ENCODE measurements at regions not wholly inside any gene's neighbourhood (a gene's known extent, or its start where the extent isn't known, plus 50 kb on each side); places are given as distances from the start of the nearest gene placed in this dataset.

DNA sequence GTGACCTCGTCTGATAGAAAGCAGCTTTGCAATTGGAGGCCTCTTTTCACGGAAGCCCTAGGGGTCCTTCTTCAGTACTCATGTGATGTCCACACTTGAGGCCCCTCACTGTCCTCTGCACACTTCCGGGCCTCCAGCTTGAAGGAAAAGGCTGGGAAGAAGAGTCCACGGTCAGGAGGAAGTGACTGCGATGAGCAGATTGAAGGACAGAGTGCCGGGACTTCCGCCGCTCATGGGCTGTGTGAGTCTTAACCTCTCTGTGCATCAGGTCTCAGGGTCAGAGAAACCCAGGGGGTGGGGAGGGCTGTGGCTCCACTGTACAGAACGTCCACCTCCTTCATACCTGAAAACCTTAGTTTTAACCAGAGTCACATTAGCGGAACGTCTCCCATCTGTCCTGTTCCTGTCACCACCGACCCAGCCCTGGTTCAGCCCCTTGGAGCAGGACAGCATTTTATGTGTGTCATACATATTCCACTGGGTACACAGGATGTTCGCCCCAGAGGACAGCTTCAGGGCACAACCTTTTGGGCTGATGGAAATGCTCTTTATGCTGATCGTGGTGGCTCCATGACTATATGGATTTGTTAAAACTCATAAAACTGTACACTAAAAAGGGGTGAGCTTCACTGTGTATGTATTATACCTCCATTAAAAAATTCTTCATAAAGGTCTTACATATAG, 51.0 kb upstream of the SORCS2 start:
- Histone ChIP-seq H3K36me3 (ENCODE audit: control insufficient read depth, insufficient read depth, low read length) (no peaks in the 10 kb centered on the region), H3K4me3 (ENCODE audit: low read depth, low read length) (no peak overlapping the region), H3K27me3 (ENCODE audit: control insufficient read depth, insufficient read depth, low read length) (peaks cover 19% of the 10 kb centered on the region)
- TF ChIP-seq, protein P1, sequence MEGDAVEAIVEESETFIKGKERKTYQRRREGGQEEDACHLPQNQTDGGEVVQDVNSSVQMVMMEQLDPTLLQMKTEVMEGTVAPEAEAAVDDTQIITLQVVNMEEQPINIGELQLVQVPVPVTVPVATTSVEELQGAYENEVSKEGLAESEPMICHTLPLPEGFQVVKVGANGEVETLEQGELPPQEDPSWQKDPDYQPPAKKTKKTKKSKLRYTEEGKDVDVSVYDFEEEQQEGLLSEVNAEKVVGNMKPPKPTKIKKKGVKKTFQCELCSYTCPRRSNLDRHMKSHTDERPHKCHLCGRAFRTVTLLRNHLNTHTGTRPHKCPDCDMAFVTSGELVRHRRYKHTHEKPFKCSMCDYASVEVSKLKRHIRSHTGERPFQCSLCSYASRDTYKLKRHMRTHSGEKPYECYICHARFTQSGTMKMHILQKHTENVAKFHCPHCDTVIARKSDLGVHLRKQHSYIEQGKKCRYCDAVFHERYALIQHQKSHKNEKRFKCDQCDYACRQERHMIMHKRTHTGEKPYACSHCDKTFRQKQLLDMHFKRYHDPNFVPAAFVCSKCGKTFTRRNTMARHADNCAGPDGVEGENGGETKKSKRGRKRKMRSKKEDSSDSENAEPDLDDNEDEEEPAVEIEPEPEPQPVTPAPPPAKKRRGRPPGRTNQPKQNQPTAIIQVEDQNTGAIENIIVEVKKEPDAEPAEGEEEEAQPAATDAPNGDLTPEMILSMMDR (IDR thresholded peaks at IDR 0.05; ENCODE audit: insufficient read depth, low read length, poor library complexity, severe bottlenecking), result no peak
- no peak for DNase-seq (ENCODE audit: low read depth)

DNA sequence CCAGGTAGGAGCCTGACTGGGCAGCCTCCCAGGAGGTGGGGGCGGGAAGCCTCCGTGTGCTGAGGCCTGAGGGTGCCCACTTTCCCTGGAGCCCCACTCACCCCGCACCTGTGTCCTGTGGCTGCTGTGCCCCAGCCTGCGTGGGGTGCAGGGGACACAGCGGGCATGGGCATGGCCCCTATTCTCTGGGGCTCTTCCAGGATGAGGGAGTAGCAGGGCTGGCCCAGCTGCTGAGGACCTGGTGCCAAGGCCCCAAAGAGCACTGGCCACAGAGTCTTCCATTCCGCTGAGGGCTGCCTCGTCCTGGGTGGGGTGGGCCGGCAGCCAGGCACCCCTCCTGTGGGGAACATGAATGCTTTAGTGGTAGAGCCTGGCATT, 51.7 kb upstream of the SORCS2 start:
- Histone ChIP-seq H3K4me3 (ENCODE audit: low read depth, low read length) (no peak overlapping the region), H3K27me3 (ENCODE audit: control insufficient read depth, insufficient read depth, low read length) (peaks cover 19% of the 10 kb centered on the region), H3K36me3 (ENCODE audit: control insufficient read depth, insufficient read depth, low read length) (no peaks in the 10 kb centered on the region)
- no peak for DNase-seq (ENCODE audit: low read depth)
- TF ChIP-seq, protein P1 (IDR thresholded peaks at IDR 0.05; ENCODE audit: insufficient read depth, low read length, poor library complexity, severe bottlenecking), result no peak

DNA sequence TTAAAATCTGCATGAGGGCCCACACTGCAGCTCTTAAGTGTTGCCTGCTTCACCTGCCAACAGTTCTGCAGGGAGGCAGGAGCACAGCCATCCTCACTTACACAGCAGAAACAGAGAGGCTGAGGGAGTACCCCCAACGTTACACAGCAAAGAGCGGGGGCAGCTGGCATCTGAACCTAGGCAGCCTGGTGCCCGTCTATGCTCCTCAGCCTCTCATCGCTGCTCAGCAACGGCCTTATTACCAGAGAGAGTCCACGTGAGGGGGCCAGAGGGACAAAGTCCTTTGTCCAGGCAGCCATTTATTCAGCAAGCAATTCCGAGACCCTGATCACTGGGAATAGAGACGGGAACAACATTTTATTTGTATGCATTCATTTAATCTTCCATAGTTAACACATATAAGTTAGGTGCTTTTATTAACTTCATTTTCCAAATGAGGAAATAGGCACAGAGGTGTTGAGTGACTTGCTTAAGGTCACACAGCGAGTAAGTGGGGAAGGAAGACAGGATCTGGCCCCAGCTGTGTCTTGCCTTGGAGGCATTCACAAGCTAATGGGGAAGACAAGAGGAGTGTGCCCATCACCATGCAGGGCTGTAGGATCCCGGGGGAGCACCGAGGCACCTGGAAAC, 52.2 kb upstream of the SORCS2 start:
- Histone ChIP-seq H3K27me3 (ENCODE audit: control insufficient read depth, insufficient read depth, low read length) (peaks cover 16% of the 10 kb centered on the region), H3K36me3 (ENCODE audit: control insufficient read depth, insufficient read depth, low read length) (no peaks in the 10 kb centered on the region), H3K4me3 (ENCODE audit: low read depth, low read length) (no peak overlapping the region)
- TF ChIP-seq, protein P1 (IDR thresholded peaks at IDR 0.05; ENCODE audit: insufficient read depth, low read length, poor library complexity, severe bottlenecking), result no peak
- DNase-seq (ENCODE audit: low read depth), result no peak

DNA sequence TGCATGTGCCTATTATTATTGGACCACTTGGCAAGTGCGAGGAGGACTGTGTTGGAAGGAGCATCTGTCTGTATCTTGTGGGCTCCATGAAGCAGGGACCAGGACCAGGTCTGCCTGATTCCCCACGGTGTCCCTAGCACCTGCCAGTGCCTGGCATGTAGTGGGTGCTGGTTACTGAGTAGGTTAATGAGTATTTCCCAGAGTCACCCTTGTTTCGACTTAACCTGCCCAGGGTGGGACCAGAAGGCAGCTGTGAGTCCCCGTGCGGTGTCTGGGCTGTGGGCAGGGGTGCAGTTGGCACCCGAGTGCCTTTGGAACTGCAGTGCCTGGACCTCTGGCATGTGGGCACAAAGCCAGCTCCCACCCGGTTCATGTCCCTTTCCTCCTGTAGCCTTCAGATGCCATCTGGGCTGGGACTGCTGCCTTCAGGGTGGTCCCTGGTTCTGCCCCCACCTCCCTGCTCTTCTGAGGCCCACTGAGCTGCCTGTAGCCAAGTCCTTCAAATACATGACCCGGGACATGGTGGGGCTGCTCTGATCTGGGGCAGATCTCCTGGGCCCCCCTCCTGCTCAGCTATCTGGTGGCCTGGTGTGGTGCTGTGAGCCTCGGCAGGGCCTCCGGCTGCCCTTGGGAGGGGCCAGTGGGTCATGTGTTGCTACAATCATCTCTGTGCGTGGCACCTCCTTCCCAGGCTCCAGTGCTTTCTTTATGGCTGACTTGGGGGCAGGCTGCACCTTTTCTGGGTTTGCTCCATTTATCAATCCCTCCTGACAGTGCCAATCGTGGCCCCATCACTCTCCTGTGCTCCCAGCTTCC, 53.0 kb upstream of the SORCS2 start:
- no peak for DNase-seq (ENCODE audit: low read depth)
- H3K4me3 ChIP-seq (ENCODE audit: low read depth, low read length), result no peak overlapping the region
- H3K36me3 ChIP-seq (ENCODE audit: control insufficient read depth, insufficient read depth, low read length), result no peaks in the 10 kb centered on the region
- peaks cover 14% of the 10 kb centered on the region for H3K27me3 ChIP-seq (ENCODE audit: control insufficient read depth, insufficient read depth, low read length)
- TF ChIP-seq, protein P1 (IDR thresholded peaks at IDR 0.05; ENCODE audit: insufficient read depth, low read length, poor library complexity, severe bottlenecking), result no peak

DNA sequence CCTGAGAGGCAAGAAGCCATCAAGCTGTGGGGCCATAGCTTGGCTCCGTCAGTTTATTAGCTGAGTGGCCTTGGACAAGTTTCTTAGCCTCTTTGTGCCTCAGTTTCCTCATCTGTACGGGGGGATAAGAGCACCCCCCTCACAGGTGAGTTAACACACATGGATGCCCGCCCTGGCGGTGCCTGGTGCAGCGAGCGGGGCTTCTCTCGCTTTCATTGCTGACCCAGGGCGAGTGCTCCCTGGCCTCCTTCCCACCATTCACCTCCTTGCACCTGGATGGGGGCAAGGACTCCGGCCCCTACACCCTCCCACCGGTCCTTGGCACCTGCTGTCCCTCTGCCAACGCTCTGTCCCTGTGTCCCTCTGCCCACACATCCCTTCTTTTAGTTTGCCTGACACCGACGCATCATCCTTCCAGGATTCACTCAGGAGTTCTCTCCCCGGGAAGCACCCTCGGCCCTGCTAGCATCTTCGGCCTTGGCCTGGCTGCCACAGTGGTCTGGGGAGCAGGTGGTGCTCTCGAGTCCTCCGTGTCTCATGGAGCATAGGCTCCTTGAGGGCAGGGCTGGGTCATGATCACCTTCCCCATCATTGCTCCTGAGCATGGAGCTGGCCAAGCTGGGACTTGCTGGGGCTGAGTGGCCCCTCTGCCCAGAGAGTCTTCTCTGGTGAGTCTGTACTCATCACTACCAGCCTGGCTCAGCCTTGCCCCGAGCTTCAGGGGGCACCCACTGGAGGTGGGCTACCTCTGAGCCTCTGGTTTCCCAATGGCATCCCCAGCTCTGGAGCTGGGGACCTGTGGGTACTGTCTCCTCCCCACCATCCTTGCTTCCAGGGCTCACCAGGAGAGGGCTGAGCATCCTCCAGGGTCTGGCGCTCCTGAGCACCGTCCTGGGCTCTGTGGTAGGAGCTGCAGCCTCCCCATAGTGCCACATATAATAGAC, 53.8 kb upstream of the SORCS2 start:
- TF ChIP-seq, protein P1 (IDR thresholded peaks at IDR 0.05; ENCODE audit: insufficient read depth, low read length, poor library complexity, severe bottlenecking), result no peak

More for the DNA sequence above, 53.8 kb upstream of the SORCS2 start:
- Histone ChIP-seq H3K4me3 (ENCODE audit: low read depth, low read length) (no peak overlapping the region), H3K36me3 (ENCODE audit: control insufficient read depth, insufficient read depth, low read length) (no peaks in the 10 kb centered on the region), H3K27me3 (ENCODE audit: control insufficient read depth, insufficient read depth, low read length) (peaks cover 14% of the 10 kb centered on the region)
- DNase-seq (ENCODE audit: low read depth), result no peak
